ENCODE measurements at regions not wholly inside any gene's neighbourhood (a gene's known extent, or its start where the extent isn't known, plus 50 kb on each side); places are given as distances from the start of the nearest gene placed in this dataset.

DNA sequence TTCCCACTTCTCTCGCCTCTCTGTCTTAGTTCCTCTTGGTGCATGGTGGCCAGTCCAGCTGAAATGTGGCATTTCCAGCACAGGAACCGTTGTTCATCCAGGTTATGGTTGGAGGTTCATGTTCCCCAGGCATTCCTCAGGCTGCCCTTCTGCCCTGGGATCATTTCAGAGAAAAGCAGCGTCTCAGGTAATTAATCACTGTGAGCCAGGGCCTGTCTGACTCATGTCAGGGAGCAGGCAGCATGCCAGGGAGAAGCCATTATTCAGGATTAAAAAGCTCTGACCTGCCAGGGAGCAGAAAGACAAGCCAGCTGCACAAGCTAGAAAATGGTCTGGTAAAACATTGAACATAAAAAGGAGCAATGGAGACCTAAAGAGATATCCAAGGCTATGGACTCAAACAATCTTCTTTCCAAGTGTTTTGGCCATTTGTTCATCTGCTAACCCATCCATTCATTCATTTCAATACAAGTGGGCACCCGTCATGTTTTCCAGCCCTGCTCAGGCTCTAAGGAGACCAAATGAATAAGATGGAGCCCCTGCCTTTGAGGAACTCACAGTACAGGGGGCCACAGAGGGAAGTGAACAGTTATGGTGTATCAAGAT, 241.4 kb downstream of the DRD1 start:
- TF ChIP-seq, protein P1, sequence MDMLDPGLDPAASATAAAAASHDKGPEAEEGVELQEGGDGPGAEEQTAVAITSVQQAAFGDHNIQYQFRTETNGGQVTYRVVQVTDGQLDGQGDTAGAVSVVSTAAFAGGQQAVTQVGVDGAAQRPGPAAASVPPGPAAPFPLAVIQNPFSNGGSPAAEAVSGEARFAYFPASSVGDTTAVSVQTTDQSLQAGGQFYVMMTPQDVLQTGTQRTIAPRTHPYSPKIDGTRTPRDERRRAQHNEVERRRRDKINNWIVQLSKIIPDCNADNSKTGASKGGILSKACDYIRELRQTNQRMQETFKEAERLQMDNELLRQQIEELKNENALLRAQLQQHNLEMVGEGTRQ (IDR thresholded peaks at IDR 0.05; ENCODE audit: low read depth, low read length) = no peak
- no peak for TF ChIP-seq RCOR1 (IDR thresholded peaks at IDR 0.05; ENCODE audit: insufficient replicate concordance, low read length)
- no peak for TF ChIP-seq MXI1 (IDR thresholded peaks at IDR 0.05; ENCODE audit: borderline replicate concordance, low read depth, low read length)
- TF ChIP-seq, protein P2, sequence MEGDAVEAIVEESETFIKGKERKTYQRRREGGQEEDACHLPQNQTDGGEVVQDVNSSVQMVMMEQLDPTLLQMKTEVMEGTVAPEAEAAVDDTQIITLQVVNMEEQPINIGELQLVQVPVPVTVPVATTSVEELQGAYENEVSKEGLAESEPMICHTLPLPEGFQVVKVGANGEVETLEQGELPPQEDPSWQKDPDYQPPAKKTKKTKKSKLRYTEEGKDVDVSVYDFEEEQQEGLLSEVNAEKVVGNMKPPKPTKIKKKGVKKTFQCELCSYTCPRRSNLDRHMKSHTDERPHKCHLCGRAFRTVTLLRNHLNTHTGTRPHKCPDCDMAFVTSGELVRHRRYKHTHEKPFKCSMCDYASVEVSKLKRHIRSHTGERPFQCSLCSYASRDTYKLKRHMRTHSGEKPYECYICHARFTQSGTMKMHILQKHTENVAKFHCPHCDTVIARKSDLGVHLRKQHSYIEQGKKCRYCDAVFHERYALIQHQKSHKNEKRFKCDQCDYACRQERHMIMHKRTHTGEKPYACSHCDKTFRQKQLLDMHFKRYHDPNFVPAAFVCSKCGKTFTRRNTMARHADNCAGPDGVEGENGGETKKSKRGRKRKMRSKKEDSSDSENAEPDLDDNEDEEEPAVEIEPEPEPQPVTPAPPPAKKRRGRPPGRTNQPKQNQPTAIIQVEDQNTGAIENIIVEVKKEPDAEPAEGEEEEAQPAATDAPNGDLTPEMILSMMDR (conservative IDR thresholded peaks at IDR 0.05; ENCODE audit: low read depth, low read length) = no peak
- no peak for TF ChIP-seq CEBPB (IDR thresholded peaks at IDR 0.05; ENCODE audit: low read depth, low read length)
- no peak for TF ChIP-seq FOS (IDR thresholded peaks at IDR 0.05; ENCODE audit: low read depth, low read length)
- no peak for TF ChIP-seq BHLHE40 (IDR thresholded peaks at IDR 0.05; ENCODE audit: low read depth, low read length)
- TF ChIP-seq MAZ (IDR thresholded peaks at IDR 0.05; ENCODE audit: borderline replicate concordance, low read depth, low read length) = no peak
- no peak for TF ChIP-seq POLR2A (IDR thresholded peaks at IDR 0.05; ENCODE audit: low read depth, low read length)
- TF ChIP-seq SMC3 (IDR thresholded peaks at IDR 0.05; ENCODE audit: low read depth, low read length) = no peak
- no peak for TF ChIP-seq CHD1 (IDR thresholded peaks at IDR 0.05; ENCODE audit: low read depth, low read length)
- TF ChIP-seq MAFK (IDR thresholded peaks at IDR 0.05; ENCODE audit: low read depth, low read length) = no peak
- TF ChIP-seq RFX5 (IDR thresholded peaks at IDR 0.05; ENCODE audit: low read depth, low read length) = no peak
- TF ChIP-seq, protein P3, sequence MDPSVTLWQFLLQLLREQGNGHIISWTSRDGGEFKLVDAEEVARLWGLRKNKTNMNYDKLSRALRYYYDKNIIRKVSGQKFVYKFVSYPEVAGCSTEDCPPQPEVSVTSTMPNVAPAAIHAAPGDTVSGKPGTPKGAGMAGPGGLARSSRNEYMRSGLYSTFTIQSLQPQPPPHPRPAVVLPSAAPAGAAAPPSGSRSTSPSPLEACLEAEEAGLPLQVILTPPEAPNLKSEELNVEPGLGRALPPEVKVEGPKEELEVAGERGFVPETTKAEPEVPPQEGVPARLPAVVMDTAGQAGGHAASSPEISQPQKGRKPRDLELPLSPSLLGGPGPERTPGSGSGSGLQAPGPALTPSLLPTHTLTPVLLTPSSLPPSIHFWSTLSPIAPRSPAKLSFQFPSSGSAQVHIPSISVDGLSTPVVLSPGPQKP (IDR thresholded peaks at IDR 0.05; ENCODE audit: borderline replicate concordance, low read depth, low read length) = no peak
- no peak for TF ChIP-seq NFE2L2 (IDR thresholded peaks at IDR 0.05; ENCODE audit: low read depth, low read length)
- no peak for TF ChIP-seq RAD21 (IDR thresholded peaks at IDR 0.05; ENCODE audit: low read length)
- H2AK9ac ChIP-seq (replicated peaks; ENCODE audit: low read depth, low read length, poor library complexity) = no peak overlapping the region
- H4K8ac ChIP-seq (ENCODE audit: low read depth in 2 of 2, low read length in 2 of 2) = no peak overlapping the region
- H2AFZ ChIP-seq (replicated peaks; ENCODE audit: low read length, poor library complexity) = no peak overlapping the region
- 0 out of 2 replicates have a peak overlapping the region, but pooled peaks have one; percentile 19 for H3K14ac ChIP-seq (replicated peaks; ENCODE audit: low read depth, low read length)
- H3K9ac ChIP-seq (ENCODE audit: low read depth, low read length) = no peak overlapping the region
- ATAC-seq (ENCODE audit: low read depth) = peak; percentile 25; the same call in 1 of the 2 replicates
- DNase-seq = peak; percentile 71
- no peak overlapping the region; the same call in 1 of the 2 replicates for H2BK20ac ChIP-seq (ENCODE audit: low read depth, low read length)
- peak overlapping the region; percentile 25; the same call in 1 of the 2 replicates for H4K91ac ChIP-seq (ENCODE audit: insufficient read depth, low read depth, low read length)
- 0 out of 2 replicates have a peak overlapping the region, but pooled peaks have one; percentile 23 for H2BK120ac ChIP-seq (ENCODE audit: low read depth, low read length)
- H3K27me3 ChIP-seq (ENCODE audit: control insufficient read depth, insufficient read depth, low read length) = no peaks in the 10 kb centered on the region; the same call in 1 of the 2 replicates
- dilution Hi-C loops (cut with HindIII; ENCODE audit: low sequenced_read_pairs, unreplicated experiment) = no loop called here
- H2BK5ac ChIP-seq (ENCODE audit: low read depth, low read length, poor library complexity, severe bottlenecking) = no peak overlapping the region
- no peak overlapping the region for H2AK5ac ChIP-seq (ENCODE audit: low read depth, low read length)
- H3K27ac ChIP-seq (ENCODE audit: insufficient read depth, low read length) = no peak overlapping the region
- no peaks in the 10 kb centered on the region for H3K36me3 ChIP-seq (ENCODE audit: control insufficient read depth, insufficient read depth, low read length)
- H3K56ac ChIP-seq (ENCODE audit: extremely low read depth, insufficient read depth, low read length) = no peak overlapping the region
- H3K23ac ChIP-seq (ENCODE audit: low read depth, low read length) = no peak overlapping the region
- peaks cover 6% of the 10 kb centered on the region for H3K4me1 ChIP-seq (ENCODE audit: control insufficient read depth, insufficient read depth, low read length)
- ChIA-PET POLR2A (ENCODE audit: unreplicated experiment) (no interaction called here), CTCF (no interaction called here)
- no peak overlapping the region for H3K4me2 ChIP-seq (ENCODE audit: low read depth, low read length)
- H3K4me3 ChIP-seq (ENCODE audit: insufficient read depth, low read depth, low read length) = no peak overlapping the region
- H3K9me3 ChIP-seq (ENCODE audit: control insufficient read depth, insufficient read depth, low read length) = peaks cover 2% of the 10 kb centered on the region; the same call in 1 of the 2 replicates
- WGBS, 2 experiments (ENCODE audit: extremely low coverage in 2 of 2, insufficient read length in 1 of 2) = 19% methylated on average over 3 of the region's 4 CpGs; no CpG with 5 or more reads in 1 of the 2 experiments
- 0 out of 2 replicates have a peak overlapping the region, but pooled peaks have one; percentile 20 for H3K4ac ChIP-seq (ENCODE audit: low read depth, low read length)
- no peak overlapping the region for H3K18ac ChIP-seq (ENCODE audit: low read depth, low read length)
- peaks cover 3% of the 10 kb centered on the region; the same call in 1 of the 2 replicates for H3K9me1 ChIP-seq (ENCODE audit: insufficient read depth, low read length)
- BruUV-seq (replicated peaks) = no TSS peak
- in situ Hi-C loops (cut with MboI; ENCODE audit: low sequenced_read_pairs) = no loop called here
- H2BK15ac ChIP-seq (ENCODE audit: low read depth, low read length) = no peak overlapping the region
- intact Hi-C loops (cut with micrococcal nuclease) = no loop called here
- H4K5ac ChIP-seq (ENCODE audit: low read depth, low read length) = no peak overlapping the region
- no peaks in the 10 kb centered on the region for H3K79me1 ChIP-seq (ENCODE audit: low read depth in 1 of 2, low read length in 2 of 2)
- no peaks in the 10 kb centered on the region for H4K20me1 ChIP-seq (ENCODE audit: insufficient read depth, low read length)
